Activated T-helper 1 cell treated with anti-CD3 and anti-CD28 coated beads, Interleukin-12 subunit alpha, Interleukin-12 subunit beta, Interleukin-2, Interleukin-4 antibody, amounts not matched to agents 30 ng/mL and 10 ng/mL and 1 ng/mL, durations not matched to agents 14 hours and 24 hours and 36 hours (primary cell): ENCODE measurements at regions not wholly inside any gene's neighbourhood (a gene's known extent, or its start where the extent isn't known, plus 50 kb on each side); places are given as distances from the start of the nearest gene placed in this dataset.

Experiments
- DNase-seq: peaks from one replicate; pipeline ENCODE4 v3.0.0; 2021; ENCODE audit warnings: low spot score
- H3K27ac Mint-ChIP-seq: one replicate; pipeline ENCODE4 v1.8.0; 2021; ENCODE audit warnings: mild to moderate bottlenecking, mixed read lengths
- H3K27me3 Mint-ChIP-seq: one replicate; pipeline ENCODE4 v1.8.0; 2022; ENCODE audit warnings: mild to moderate bottlenecking, moderate library complexity, mixed read lengths; ENCODE audit not compliant: insufficient read depth
- H3K36me3 Mint-ChIP-seq: one replicate; pipeline ENCODE4 v1.8.0; 2021; ENCODE audit warnings: low read depth, mixed read lengths
- H3K4me1 Mint-ChIP-seq: one replicate; pipeline ENCODE4 v1.8.0; 2021; ENCODE audit warnings: low read depth, mixed read lengths
- H3K4me3 Mint-ChIP-seq: one replicate; pipeline ENCODE4 v1.8.0; 2021; ENCODE audit warnings: mild to moderate bottlenecking, moderate library complexity, mixed read lengths
- H3K9me3 Mint-ChIP-seq: one replicate; pipeline ENCODE4 v1.8.0; 2021; ENCODE audit warnings: mixed read lengths
- intact Hi-C: fragments of 100-400 bp; cut with micrococcal nuclease; formaldehyde crosslinking; loops from one replicate; pipeline ENCODE4 v1.15.1; 2024

GRCh38 chr3:87052499-87053260 is 61.7 kb upstream of the VGLL3 start:
- no peak for DNase-seq
- intact Hi-C loops = no loop called here
- H3K9me3 Mint-ChIP-seq = no peaks in the 10 kb centered on the region
- no peak overlapping the region for H3K4me3 Mint-ChIP-seq
- no peaks in the 10 kb centered on the region for H3K4me1 Mint-ChIP-seq
- H3K27ac Mint-ChIP-seq = no peak overlapping the region
- no peaks in the 10 kb centered on the region for H3K36me3 Mint-ChIP-seq
- peaks cover 1% of the 10 kb centered on the region for H3K27me3 Mint-ChIP-seq

- Mint-ChIP-seq H3K4me1 (no peaks in the 10 kb centered on the region), H3K4me3 (no peak overlapping the region), H3K27ac (no peak overlapping the region), H3K36me3 (no peaks in the 10 kb centered on the region), H3K27me3 (peaks cover 1% of the 10 kb centered on the region), H3K9me3 (no peaks in the 10 kb centered on the region)
- intact Hi-C loops = no loop called here
- DNase-seq = no peak
These were observed 56.9 kb upstream of the VGLL3 start for GRCh38 chr3:87047852-87048251.

GRCh38 chr3:87046241-87046640 is 55.3 kb upstream of the VGLL3 start:
- no peaks in the 10 kb centered on the region for H3K36me3 Mint-ChIP-seq
- H3K27ac Mint-ChIP-seq = no peak overlapping the region
- no peaks in the 10 kb centered on the region for H3K4me1 Mint-ChIP-seq
- intact Hi-C loops = no loop called here
- no peak for DNase-seq
- no peaks in the 10 kb centered on the region for H3K9me3 Mint-ChIP-seq
- no peak overlapping the region for H3K4me3 Mint-ChIP-seq
- H3K27me3 Mint-ChIP-seq = peaks cover 1% of the 10 kb centered on the region

GRCh38 chr3:87045473-87045872 is 54.5 kb upstream of the VGLL3 start:
- Mint-ChIP-seq H3K27me3 (peaks cover 1% of the 10 kb centered on the region), H3K27ac (no peak overlapping the region), H3K4me1 (no peaks in the 10 kb centered on the region), H3K4me3 (no peak overlapping the region), H3K36me3 (no peaks in the 10 kb centered on the region), H3K9me3 (no peaks in the 10 kb centered on the region)
- intact Hi-C loops = no loop called here
- no peak for DNase-seq

GRCh38 chr3:87044846-87045245 is 53.9 kb upstream of the VGLL3 start:
- intact Hi-C loops = no loop called here
- Mint-ChIP-seq H3K36me3 (no peaks in the 10 kb centered on the region), H3K9me3 (no peaks in the 10 kb centered on the region), H3K4me3 (no peak overlapping the region), H3K4me1 (no peaks in the 10 kb centered on the region), H3K27ac (no peak overlapping the region), H3K27me3 (peaks cover 1% of the 10 kb centered on the region)
- DNase-seq = no peak

- Mint-ChIP-seq H3K27ac (no peak overlapping the region), H3K9me3 (no peaks in the 10 kb centered on the region), H3K4me3 (no peak overlapping the region), H3K36me3 (no peaks in the 10 kb centered on the region), H3K4me1 (no peaks in the 10 kb centered on the region), H3K27me3 (no peaks in the 10 kb centered on the region)
- DNase-seq = no peak
- intact Hi-C loops = no loop called here
These were observed 53.5 kb upstream of the VGLL3 start for GRCh38 chr3:87044409-87044808.

GRCh38 chr3:87041191-87041590 is 50.2 kb upstream of the VGLL3 start:
- Mint-ChIP-seq H3K4me3 (no peak overlapping the region), H3K36me3 (no peaks in the 10 kb centered on the region), H3K4me1 (no peaks in the 10 kb centered on the region), H3K9me3 (no peaks in the 10 kb centered on the region), H3K27me3 (no peaks in the 10 kb centered on the region), H3K27ac (no peak overlapping the region)
- DNase-seq = no peak
- intact Hi-C loops = no loop called here
